ENCODE measurements at regions not wholly inside any gene's neighbourhood (a gene's known extent, or its start where the extent isn't known, plus 50 kb on each side); places are given as distances from the start of the nearest gene placed in this dataset.
A peak's percentile ranks its signal among the peaks of the same experiment; 100 is the strongest.

DNA sequence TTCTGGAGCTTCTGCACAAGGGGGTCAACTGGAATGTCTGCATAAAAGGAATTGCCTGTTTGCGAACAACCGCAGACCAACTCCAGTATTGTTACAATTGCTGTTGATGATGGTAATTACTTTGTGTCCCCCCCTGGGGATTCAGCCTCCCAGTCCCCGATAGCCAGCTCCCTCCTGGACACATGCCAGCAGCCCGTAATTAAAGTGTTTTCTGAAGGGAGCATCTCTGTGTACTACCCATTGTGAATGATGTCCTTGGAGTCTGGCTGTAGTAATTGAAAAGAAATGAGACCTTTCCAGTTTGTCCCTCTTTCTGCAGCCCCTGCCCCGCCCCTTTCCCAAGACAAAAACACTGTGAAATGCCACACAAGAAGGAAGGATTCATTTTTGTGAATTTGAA, 377.1 kb upstream of the LCORL start:
- DNase-seq, result no peak

DNA sequence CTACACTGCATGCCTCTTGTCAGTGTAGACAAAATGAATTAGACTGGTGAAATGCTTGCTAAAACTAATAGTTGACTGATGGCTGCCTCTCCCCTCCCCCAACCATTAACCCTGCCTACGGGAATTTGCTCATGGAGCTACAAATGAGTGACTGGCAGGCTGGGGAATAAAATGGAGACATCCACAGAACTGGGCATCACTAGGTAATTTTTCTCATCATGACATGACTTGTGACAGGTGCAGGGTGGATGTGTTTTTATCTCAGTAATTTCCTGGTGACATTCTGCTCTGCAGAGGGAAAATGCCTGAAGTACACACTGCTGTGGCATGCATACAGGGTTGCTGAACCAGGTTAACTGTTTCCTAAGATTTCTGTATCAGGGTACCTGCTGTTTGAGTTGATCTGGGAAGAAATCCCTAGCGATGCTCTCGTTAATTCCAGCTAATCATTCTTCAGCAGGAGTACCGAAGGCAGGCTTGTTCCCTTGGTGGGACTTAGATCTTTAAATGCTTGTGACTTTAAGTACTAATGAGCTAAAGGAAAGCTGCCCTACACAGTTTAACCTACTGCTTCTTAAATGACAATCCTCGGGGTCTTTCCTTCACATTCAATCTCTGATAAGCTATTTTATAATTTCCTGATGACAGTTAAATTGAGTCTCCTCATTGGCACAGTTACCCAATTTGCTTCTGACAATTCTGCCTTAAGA, 376.3 kb upstream of the LCORL start:
- no peak for DNase-seq

GRCh38 chr4:18394656-18395055, 373.1 kb upstream of the LCORL start:
- DNase-seq, result no peak

DNA sequence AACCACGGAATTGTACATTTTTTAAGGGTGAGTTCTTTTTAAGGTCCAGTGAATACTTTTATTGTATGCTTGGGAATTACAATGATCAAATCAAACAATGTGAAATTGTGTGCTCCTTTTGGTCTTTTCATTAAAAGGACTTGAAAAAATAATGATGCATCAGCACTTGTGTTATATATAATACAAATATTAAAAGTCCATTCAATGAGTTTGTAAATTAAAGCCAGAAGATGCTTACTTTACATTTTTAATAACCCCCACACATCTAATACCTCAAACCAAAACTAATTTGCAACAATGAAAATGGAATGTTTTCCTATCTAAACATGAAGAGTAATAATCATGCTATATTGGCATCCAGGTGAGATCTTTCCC, 369.8 kb upstream of the LCORL start:
- DNase-seq, result no peak

DNA sequence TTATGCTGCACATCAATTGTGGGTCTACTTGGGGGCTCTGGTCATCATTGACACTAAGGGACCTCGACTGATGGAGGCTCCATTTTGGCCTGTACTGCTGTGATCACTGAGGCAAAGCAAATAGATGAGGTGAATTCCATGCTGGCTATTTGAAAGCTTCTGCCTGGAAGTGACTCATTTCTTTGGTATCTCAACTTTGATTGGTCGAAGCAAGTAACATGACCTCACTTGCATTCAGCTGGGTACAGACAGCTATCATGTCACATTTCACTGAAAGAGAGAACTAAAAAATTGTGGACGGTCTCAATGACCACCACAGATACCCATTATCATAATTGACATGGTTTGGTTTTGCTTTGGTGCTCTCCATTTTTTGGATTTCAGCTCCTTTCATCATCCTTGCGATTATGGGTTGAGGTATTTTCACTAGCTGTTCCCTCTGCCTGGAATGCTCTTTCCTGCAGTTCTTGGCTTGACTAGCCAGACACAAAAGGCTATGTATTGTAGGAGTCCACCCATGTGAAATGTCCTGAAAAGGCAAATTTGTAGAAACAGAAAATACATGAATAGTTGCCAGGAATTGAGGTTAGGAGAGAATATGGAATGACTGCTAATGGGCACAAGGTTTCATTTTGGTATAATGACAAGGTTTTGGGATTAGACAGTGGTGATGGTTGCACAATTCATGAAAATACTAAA, 369.2 kb upstream of the LCORL start:
- DNase-seq, result no peak

- no peak for DNase-seq
These were observed 367.6 kb upstream of the LCORL start for GRCh38 chr4:18389115-18389514.

DNA sequence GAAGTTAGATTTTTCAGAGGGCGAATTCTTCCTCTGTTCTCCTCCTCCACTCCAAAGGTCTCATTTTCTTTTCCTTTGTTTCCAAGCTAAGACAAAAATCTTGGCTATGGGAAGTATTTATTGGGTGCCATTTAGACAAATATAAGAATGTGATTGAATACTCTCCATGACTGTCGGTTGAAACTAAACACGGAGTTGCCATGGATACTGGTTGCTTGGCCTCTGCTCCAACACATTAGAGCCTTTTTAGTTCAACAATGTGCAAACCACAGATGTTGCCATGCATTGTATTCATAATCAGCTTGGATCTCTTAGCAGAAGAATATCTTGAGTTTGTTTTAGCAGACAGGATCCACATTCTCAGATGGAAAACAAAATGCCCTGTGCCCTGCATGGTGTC, 366.5 kb upstream of the LCORL start:
- DNase-seq, result no peak

- no peak for DNase-seq
These were observed 359.6 kb upstream of the LCORL start for GRCh38 chr4:18381186-18381585.

DNA sequence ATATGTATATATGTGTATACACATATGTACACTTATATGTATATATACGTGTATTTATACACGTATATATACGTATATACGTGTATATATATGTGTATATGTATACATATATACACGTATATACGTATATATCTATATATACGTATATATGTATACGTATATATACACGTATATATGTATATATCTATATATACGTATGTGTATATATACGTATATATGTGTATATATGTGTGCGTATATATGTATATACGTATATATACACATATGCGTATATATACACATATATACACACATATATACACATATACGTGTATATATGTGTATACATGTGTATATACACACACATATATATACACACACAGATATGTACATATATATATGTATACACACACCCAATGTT, 348.0 kb upstream of the LCORL start:
- DNase-seq, result no peak

GRCh38 chr4:18366892-18367291, 345.3 kb upstream of the LCORL start:
- DNase-seq, result peak; percentile 67

- DNase-seq, result no peak
These were observed 344.6 kb upstream of the LCORL start for GRCh38 chr4:18366136-18366535.

DNA sequence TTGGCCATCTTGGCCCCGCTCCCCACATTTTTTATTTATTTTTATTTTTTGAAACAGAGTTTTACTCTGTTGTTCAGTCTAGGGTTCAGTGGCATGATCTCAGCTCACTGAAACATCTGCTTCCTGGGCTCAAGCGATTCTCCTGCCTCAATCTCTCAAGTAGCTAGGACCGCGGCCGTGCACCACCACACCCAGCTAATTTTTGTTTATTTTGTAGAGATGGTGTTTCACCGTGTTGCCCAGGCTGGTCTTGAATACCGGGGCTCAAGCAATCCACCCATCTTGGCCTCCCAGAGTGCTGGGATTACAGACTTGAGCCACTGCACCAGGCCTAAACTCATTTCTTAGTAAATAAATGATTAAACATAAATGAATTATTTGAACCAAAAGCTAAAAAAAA, 322.0 kb upstream of the LCORL start:
- DNase-seq, result no peak

DNA sequence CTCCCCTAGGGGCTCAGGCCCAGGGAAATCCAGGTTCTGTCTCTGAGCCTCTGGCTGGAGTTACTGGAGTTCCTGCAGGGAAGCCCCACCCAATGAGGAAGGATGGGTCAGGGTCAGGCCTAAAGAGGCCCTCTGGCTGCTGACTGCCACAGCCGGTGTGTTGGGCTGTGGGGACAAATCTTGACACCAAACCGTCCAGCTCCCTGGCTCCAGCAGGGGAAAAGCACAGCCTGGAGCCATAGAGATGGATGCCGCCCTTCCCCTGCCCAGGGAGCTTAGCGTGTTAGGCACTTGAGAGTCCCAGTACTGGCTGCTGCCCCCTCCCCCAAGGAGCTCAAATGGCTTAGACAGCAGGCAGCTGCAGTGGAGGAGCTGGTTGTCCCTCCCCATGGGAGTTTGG, 321.3 kb upstream of the LCORL start:
- DNase-seq, result no peak

- DNase-seq, result no peak
These were observed 300.5 kb upstream of the LCORL start for GRCh38 chr4:18321956-18322530.

GRCh38 chr4:18319431-18319830, 297.9 kb upstream of the LCORL start:
- DNase-seq, result no peak

GRCh38 chr4:18318682-18319388, 297.3 kb upstream of the LCORL start:
- DNase-seq, result peak; percentile 9

DNA sequence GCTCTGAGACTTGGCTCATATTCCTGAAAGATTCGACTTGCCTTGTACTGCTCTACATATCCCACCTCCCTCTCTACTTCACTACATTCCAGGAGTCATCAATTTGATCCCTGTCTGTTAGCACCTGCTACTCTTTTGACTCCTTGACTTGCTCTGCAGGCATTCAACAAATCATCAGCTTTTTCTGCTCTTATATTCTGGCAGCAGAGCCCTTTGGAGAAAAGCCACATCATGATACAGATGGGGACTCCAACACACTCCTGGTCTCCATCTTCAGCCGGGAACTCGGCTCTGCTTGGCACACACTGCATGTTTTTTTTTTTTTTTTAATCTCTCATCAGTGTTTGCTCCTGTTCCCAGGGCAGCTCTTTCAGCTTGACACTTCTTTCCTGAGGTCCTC, 293.2 kb upstream of the LCORL start:
- no peak for DNase-seq

GRCh38 chr4:18297684-18298083, 276.1 kb upstream of the LCORL start:
- no peak for DNase-seq

DNA sequence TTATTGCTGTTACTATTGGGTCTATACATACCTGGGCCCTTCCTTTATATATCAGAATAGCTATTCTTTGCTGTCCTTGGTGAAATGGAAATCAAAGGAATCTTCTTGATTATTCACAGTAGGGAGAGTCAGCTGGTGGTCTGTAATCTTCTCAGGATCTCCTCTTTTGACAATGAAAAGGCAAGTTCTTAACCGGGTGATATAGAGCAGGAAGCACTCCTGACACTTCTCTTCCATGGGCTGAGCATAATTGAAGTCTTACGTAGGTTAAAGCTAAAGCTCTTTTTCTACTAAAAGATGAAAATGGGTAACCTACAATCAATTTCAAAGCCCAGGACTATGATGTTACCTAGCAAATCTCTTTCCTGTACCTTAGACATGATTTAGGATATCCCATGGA, 274.9 kb upstream of the LCORL start:
- no peak for DNase-seq

GRCh38 chr4:18294846-18295245, 273.3 kb upstream of the LCORL start:
- DNase-seq, result no peak

DNA sequence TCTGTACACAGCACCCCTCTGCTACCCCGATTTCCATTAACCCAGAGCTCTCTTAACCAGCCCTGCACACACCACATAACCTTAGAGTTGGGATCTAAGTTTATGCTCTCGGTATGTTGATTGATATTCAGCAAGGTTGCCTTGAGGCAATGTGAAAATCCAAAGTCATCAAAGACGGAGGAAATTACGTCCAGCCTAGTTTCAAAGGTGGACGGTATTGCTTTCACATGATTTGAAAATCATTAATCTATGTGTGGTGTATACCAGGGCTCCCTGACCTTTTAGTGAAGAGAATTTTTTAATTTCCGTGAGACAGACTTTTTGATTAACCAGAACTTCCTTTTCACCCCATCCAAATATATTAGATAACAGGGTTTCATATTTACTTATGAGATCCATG, 272.5 kb upstream of the LCORL start:
- DNase-seq, result no peak

GRCh38 chr4:18292411-18292810, 270.9 kb upstream of the LCORL start:
- DNase-seq, result no peak

DNA sequence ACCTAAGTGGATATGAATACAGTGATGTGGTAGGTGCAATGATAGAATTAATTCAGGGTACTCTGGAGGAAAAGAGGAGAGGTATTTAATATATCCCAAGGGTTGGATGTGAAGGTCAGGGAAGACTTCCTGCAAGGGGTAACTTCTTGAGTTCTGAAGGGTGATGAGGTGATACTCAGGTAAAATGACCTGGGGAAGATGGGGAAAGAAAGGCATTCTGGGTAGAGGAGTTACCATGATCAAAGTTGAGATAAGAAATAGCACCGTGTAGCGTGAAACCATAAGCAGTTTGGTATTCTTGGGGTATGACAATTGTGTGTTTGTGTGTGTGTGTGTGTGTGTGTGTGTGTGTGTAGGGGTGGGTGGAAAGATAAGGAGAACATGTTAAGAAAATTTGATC, 270.4 kb upstream of the LCORL start:
- no peak for DNase-seq

DNA sequence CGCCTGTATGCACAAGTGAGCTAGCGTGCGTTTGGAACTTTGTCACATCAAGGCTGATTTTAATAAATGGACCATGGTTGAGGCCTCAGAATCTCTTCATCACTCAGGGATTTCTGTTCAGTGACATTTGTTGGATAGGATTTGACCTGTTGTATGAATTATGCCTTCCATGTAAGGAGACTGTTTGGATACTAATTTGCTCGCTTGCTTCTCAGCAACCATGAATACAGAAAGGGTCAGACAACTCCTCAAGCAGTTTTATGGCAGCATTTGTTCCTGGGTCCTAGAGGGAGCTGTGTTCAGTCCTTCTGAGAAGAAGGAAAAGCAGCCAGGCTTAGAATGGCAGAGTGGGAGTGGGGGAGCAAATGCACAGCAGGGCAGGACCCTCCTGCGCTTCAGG, 269.7 kb upstream of the LCORL start:
- DNase-seq, result no peak
